ENCODE measurements at regions not wholly inside any gene's neighbourhood (a gene's known extent, or its start where the extent isn't known, plus 50 kb on each side); places are given as distances from the start of the nearest gene placed in this dataset.

- DNase-seq = no peak
Observed at GRCh38 chr6:1257778-1258177, 54.1 kb upstream of the FOXQ1 start.

GRCh38 chr6:1256435-1257008, 55.4 kb upstream of the FOXQ1 start:
- no peak for DNase-seq

GRCh38 chr6:1255636-1256365, 56.1 kb upstream of the FOXQ1 start:
- no peak for DNase-seq

- DNase-seq = no peak
Observed at GRCh38 chr6:1254326-1254725, 57.6 kb upstream of the FOXQ1 start.

- no peak for DNase-seq
Observed at GRCh38 chr6:1253816-1254215, 58.1 kb upstream of the FOXQ1 start.

GRCh38 chr6:1251198-1252155, 60.4 kb upstream of the FOXQ1 start:
- no peak for DNase-seq

GRCh38 chr6:1250489-1251197, 61.3 kb upstream of the FOXQ1 start:
- DNase-seq = no peak

GRCh38 chr6:1247894-1248293, 64.0 kb upstream of the FOXQ1 start:
- DNase-seq = no peak

- DNase-seq = no peak
Observed at GRCh38 chr6:1247056-1247455, 64.8 kb upstream of the FOXQ1 start.

- DNase-seq = no peak
Observed at GRCh38 chr6:1244941-1245340, 67.0 kb upstream of the FOXQ1 start.

- DNase-seq = no peak
Observed at GRCh38 chr6:1244278-1244677, 67.6 kb upstream of the FOXQ1 start.

- DNase-seq = no peak
Observed at GRCh38 chr6:1242446-1242845, 69.5 kb upstream of the FOXQ1 start.

- DNase-seq = no peak
Observed at GRCh38 chr6:1242021-1242420, 69.9 kb upstream of the FOXQ1 start.

- DNase-seq = no peak
Observed at GRCh38 chr6:1240766-1241318, 71.1 kb upstream of the FOXQ1 start.

- DNase-seq = no peak
Observed at GRCh38 chr6:1239805-1240204, 72.1 kb upstream of the FOXQ1 start.

GRCh38 chr6:1238040-1238439, 73.9 kb upstream of the FOXQ1 start:
- no peak for DNase-seq

GRCh38 chr6:1237636-1238035, 74.3 kb upstream of the FOXQ1 start:
- DNase-seq = no peak

GRCh38 chr6:1235825-1236224, 76.1 kb upstream of the FOXQ1 start:
- DNase-seq = no peak

- no peak for DNase-seq
Observed at GRCh38 chr6:1233924-1234323, 78.0 kb upstream of the FOXQ1 start.

GRCh38 chr6:1232578-1232977, 79.3 kb upstream of the FOXQ1 start:
- DNase-seq = no peak

GRCh38 chr6:1231941-1232340, 80.0 kb upstream of the FOXQ1 start:
- peak; percentile 3 for DNase-seq

GRCh38 chr6:1230689-1231605, 81.0 kb upstream of the FOXQ1 start:
- no peak for DNase-seq

Measured in activated CD4-positive, alpha-beta T cell treated with anti-CD3 and anti-CD28 coated beads, Interleukin-10, Interleukin-2, amounts not matched to agents 100 ng/mL and 50 ng/mL, durations not matched to agents 16 hours and 8 hours (primary cell).